Fibroblast of the aortic adventitia (primary cell): ENCODE measurements at regions not wholly inside any gene's neighbourhood (a gene's known extent, or its start where the extent isn't known, plus 50 kb on each side); places are given as distances from the start of the nearest gene placed in this dataset.

Experiments used
- DNase-seq: peaks from one replicate; pipeline ENCODE4 v3.0.0-alpha.2; 2010; ENCODE audit warnings: low read depth
- H3K4me3 ChIP-seq: 2 replicates; pipeline ENCODE4 v1.5.1; 2011; ENCODE audit warnings: low read depth, mild to moderate bottlenecking, control low read depth, low read length, moderate library complexity
- TF ChIP-seq, protein P1 (sequence below): IDR thresholded peaks from 2 replicates; pipeline ENCODE4 v1.5.1; 2011; ENCODE audit warnings: mild to moderate bottlenecking, low read length, control low read depth, inconsistent platforms; ENCODE audit not compliant: insufficient read depth

DNA sequence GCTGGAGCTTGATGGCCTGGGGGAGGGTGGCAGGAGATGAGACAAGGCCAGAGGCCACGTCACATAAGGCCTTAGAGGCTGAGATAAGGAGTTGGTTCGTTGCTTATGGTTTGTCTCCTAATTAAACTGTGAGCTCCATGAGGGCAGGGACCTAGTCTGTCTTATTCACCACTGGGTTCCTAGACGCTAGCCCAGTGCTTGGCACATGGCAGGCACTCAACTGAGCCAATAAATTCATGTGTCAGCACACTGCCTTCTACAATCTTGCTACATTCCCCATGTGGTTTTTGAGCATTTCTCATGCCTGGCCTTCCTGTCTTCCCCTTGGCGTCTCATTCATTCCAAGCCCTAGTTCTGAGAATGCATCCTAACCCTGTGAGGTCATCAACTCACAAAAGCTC lies 92.5 kb upstream of the MED13L start:
- peak; percentile 72 for DNase-seq
- H3K4me3 ChIP-seq, result no peak overlapping the region
- TF ChIP-seq, protein P1, sequence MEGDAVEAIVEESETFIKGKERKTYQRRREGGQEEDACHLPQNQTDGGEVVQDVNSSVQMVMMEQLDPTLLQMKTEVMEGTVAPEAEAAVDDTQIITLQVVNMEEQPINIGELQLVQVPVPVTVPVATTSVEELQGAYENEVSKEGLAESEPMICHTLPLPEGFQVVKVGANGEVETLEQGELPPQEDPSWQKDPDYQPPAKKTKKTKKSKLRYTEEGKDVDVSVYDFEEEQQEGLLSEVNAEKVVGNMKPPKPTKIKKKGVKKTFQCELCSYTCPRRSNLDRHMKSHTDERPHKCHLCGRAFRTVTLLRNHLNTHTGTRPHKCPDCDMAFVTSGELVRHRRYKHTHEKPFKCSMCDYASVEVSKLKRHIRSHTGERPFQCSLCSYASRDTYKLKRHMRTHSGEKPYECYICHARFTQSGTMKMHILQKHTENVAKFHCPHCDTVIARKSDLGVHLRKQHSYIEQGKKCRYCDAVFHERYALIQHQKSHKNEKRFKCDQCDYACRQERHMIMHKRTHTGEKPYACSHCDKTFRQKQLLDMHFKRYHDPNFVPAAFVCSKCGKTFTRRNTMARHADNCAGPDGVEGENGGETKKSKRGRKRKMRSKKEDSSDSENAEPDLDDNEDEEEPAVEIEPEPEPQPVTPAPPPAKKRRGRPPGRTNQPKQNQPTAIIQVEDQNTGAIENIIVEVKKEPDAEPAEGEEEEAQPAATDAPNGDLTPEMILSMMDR, result no peak

DNA sequence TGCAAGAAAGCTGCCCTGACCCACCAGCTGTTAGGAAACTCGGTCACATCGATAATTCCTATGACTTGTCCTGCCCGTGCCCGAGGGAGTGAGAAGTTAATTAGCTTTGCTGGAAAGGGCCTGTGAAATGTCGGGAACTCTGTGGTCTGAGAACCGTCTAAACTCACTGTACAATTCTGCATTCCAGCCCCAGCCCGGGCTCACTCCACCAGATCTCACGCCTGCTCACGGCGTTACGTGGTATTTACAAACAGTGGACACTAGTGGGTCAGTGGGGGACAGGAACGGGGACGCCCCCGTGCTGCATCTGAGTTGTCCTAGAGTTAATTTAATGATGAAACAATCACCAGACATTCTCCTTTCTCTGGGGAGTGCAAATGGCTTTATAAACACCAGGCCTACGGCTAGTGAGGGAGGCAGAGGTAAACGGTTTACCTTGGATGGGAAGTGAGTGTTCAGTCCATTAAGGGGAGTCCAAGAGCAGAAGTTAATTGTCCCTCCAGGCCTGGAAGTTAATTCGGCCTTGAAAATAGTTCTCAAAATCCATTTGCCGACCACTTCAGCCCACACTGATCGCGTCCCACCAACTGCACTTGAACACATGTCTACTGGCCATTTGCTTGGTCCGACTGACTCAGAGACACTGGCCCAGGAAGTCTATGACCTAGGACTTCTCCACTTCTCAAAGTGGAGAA lies 93.5 kb upstream of the MED13L start:
- TF ChIP-seq, protein P1, result no peak
- DNase-seq, result no peak
- no peak overlapping the region for H3K4me3 ChIP-seq

DNA sequence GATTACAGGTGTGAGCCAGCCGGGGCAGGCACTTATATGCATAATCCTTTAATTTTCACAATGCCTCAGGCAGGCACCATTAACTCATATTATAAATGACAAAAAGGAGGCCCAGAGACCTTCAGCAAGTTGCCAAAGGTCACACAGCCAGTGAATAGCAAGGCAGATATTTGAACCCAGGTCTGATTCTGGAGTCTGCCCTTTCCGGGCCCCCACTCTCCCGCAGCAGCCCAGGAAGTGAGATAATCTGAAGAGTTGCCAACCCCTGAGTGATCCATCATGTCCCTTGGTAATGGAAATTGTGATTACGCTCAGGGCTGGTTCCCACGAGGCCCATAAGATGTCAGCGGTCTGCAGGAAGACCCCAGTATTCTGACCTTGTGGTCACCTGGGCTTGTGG lies 95.3 kb upstream of the MED13L start:
- TF ChIP-seq, protein P1, result no peak
- H3K4me3 ChIP-seq, result no peak overlapping the region
- DNase-seq, result no peak

DNA sequence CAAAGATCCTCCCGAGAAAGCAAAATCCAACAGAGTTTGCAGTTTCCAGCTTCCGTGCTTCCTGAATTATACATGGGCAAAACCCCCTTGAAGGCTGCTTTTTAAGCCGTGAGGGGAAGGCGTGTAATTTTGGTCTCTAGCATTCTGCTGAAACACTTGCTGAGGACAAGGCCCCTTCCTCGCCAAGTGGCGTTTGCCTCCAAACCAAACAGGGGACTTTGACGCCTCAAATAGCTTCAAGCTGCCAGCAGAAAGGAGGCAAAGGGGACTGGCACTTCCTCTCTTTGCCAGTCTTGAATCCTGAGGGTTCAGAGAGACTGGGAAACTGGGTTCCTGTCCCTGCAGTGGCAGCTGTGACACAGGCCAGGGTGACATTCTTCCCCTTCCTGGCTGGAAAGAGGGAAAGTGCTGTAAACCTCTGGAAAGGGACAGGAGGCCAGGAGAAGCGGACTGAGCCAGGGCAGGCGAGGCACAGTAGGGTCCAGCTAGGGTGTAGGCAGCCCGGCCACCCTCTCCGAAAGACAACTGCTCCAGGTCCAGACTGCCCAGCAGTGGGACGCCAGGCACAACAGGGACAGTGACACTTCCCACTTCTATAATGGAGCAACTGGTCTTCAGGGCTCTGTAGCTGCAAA lies 96.2 kb upstream of the MED13L start:
- TF ChIP-seq, protein P1, result no peak
- H3K4me3 ChIP-seq, result no peak overlapping the region
- DNase-seq, result no peak

DNA sequence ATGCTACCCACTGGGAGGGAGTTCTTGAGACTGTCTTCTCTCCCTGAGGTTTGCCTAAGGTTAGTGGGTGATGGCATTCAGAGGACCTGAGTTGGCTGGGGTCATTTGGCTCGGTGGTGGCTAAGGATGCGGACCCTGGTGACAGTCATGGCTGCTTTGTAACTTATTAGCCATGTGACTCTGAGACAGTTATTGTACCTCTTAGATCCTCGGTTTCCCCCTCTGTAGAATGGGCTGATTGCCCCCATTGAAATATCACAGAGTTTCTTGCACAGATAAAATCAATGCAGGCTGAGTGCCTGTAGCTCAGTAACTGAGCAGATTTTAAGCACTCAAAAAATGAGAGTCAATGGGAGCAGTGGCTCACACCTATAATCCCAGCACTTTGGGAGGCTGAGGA lies 96.7 kb upstream of the MED13L start:
- DNase-seq, result no peak
- TF ChIP-seq, protein P1, result no peak

DNA sequence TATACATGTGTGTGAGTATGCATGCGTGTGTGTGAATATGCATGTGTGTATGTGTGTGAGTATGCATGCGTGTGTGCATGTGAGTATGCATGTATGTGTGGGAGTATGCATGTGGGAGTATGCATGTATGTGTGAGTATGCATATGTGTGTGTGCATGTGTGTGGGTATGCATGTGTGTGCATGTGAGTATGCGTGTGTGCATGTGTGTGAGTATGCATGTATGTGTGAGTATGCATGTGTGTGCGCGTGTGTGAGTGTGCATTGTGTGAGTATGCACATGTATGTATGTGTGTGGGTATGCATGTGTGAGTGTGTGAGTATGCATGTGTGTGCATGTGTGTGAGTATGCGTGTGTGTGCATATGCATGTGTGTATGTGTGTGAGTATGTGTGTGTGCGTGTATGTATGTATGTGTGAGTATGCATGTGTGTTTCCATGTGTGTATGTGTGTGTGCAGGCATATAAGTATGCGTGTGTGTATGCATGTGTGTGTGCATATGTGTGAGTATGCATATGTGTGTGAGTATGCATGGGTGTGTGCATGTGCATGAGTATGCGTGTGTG lies 97.9 kb upstream of the MED13L start:
- H3K4me3 ChIP-seq, result no peak overlapping the region
- TF ChIP-seq, protein P1, result no peak
- DNase-seq, result no peak

More for the DNA sequence above, 96.7 kb upstream of the MED13L start:
- H3K4me3 ChIP-seq, result no peak overlapping the region
